HG02759 (cell line): ENCODE measurements at regions not wholly inside any gene's neighbourhood (a gene's known extent, or its start where the extent isn't known, plus 50 kb on each side); places are given as distances from the start of the nearest gene placed in this dataset.
"Not testable (repeated sequence)": the region's sequence is repeated elsewhere in the genome, so short reads cannot be mapped to it uniquely, and the experiment has no call there.

Experiments used
- ATAC-seq: cut with Tn5 transposase; IDR thresholded peaks from one replicate; pipeline ENCODE4 v1.9.1; 2021; ENCODE audit warnings: mild to moderate bottlenecking, moderate library complexity; ENCODE audit not compliant: unreplicated experiment

DNA sequence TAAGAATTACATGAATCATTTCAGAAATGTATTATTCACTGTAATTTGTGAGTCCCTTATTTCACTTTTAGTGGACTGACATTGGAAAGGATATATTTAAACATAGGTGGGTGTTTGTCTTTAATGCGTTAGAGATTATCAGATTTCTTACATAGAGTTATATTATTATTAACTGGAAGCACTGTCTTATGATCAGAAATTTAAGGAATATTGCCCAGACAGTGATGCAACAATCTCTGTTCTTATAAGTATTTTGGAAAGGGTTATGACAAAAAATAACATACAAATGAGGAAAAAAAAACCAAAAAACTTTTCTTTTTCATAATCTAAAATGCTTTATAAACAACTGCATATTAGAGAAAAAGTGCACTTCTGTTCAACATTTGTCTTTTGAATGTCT, 836.6 kb downstream of the SLC6A15 start:
- ATAC-seq: no peak

DNA sequence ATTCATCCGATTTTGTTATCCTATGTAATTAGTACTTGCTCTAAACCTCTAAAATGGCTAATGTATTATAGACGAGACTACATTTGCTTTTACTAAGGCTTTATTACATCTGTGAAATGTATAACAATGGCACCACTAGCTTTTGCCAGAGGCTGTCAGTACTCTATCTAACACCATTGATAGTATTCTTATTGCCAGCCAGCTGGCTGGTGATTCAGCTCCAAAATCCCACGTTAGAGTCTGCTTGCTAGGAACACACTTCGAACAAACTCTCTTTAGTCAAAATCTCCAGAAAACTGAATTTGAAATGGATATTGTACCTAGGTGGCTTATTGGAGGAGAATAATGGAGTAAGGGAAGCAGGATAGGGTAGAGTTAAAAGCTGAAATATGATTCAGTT, 839.2 kb downstream of the SLC6A15 start:
- ATAC-seq: no peak

DNA sequence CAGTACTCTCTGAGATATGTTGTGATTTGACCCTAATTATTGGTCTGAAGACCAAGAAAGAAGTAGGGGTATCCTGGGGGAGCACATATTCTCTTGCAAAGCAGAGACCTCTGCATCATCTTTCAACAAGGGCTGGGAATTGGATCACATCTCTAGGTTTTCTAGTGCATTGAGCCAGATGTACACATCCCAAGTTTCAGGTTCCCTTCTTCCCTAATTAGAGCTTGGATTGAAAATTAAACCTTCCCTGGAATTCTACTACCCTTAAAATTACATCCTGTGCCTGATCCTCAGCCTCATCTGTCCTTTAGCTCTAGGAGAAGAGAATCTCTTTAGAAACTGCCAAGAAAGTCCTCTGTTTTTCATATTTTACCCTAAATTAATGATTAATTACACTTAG, 839.6 kb downstream of the SLC6A15 start:
- ATAC-seq: no peak

DNA sequence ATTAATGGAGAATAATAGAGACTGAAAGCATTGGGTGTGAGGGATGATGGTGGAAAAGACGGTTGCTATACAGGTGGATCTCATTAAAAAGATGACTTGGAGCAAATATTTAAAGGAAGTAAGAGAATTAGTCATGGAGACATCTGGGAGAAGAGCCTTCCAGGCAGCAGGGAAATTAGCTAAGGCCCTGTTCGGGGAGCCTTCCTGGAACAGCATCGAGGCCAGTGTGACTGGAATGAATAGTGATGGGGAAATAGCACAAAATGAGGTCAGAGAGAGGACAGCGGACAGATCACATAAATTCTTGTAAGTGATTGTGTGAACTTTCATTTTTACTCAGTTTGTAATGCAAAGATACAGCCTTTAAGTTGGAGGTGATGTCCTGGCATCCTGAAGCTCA, 842.3 kb downstream of the SLC6A15 start:
- no peak for ATAC-seq

DNA sequence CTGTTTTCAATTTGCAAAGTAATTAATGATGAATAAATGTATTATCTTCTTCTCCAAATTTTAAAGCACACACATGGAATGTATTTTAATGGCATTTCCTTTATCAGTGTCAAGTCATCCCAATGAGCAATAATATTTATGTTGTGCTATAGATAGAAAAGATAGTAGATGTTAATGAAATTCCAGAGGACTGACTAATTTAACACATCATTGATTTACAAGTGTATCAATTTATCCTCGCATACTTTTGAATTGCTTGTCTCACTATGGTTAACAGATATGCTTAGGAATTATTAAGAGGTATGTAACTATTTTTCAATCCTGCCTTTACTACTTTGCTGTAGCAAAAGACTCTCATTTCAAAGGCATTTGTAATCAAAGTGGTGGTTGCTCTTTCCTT, 842.9 kb downstream of the SLC6A15 start:
- no peak for ATAC-seq

DNA sequence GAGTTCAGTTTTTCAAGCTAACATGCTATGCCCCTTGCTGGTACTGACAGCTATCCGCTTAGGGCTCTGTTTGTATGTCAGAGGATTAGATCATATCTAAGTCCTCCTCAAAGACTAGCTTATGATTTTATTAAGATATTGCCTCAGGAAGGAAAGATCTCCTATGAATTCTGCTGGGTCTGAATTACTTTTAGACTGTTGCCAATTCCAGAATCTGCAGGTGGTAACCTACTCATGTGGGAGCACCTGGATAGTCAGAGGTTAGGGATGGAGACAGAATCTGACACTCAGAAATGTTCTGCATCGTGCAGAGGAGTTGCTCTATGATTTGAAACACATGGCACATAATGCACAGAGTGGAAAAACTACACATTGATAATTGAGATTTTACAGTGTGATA, 843.4 kb downstream of the SLC6A15 start:
- no peak for ATAC-seq

DNA sequence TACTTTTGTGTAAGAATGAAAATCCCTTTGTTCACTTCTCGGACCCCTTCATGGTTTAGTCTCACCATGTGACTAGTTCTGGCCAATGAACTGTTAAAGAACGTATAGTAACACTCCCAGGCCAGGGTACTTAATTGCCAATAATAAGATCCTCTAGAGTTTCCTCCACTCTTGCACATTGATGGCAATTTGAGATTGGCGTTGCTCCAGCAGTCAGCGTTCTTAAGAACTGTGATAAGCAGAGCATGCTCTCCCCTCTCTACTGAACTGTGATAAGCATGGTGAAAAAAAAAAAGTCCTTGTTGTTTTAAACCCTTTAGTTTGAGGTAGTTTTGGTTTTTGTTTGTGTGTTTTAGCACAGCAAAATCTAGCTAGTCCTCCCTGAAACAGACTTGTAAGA, 854.5 kb downstream of the SLC6A15 start:
- no peak for ATAC-seq

DNA sequence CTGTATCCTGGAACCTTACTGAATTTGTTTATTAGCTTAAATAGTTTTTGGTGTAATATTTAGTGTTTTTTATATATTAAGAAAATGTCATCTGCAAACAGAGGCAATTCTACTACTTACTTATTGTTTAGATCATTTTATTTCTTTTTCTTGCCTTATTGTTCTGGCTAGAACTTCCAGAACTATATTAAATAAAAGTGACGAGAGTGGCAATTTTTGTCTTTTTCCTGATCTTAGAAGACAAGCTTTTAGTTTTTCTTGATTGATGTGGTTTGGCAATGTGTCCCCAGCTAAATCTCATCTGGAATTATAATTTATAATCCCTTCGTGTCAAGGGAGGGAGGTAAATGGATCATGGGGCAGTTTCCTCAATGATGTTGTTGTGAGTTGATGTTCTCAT, 857.8 kb downstream of the SLC6A15 start:
- no peak for ATAC-seq

DNA sequence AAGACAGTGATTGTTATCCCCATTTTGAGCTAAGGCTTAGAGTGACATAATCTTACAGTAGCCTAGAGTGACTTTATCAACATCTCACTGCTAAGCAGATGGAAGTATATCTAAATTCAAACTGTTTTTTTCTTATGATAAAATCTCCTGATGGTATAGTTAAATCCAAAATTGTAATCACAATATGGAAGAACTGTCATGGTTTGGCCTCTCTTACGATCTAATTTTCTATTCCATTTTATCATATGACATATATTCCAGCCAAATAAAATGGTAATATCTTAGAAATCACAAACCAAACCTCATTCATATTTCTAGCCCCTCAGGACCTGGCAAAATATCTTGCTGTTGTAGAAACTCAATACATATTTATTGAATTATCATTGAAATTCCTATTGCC, 864.7 kb downstream of the SLC6A15 start:
- ATAC-seq: no peak

DNA sequence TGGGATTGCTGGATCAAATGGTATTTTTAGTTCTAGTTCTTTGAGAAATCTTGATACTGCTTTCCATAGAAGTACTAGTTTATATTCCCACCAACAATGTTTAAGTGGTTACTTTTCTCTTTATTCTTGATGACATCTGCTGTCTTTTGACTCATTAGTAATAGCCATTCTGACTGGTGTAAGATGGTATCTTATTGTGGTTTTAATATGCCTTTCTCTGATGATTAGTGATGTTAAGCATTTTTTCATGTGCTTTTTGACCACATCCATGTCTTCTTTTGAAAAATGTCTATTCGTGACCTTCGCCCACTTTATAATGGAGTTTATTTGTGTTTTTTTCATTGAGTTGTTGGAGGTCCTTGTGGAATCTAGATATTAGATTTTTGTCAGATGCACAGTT, 865.7 kb downstream of the SLC6A15 start:
- no peak for ATAC-seq

DNA sequence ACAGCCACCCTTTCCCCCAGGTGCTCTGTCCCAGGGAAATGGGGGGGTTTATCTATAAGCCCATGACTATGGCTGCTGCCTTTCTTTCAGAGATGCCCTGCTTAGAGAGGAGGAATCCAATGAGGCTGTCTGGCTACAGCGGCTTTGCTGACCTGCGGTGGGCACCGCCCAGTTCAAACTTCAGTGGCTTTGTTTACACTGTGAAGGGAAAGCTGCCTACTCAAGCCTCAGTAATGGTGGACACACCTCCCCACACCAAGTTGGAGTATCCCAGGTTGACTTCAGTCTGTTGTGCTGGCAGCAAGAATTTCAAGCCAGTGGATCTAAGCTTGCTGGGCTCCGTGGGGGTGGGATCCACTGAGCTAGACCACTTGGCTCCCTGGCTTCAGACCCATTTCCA, 869.2 kb downstream of the SLC6A15 start:
- no peak for ATAC-seq

DNA sequence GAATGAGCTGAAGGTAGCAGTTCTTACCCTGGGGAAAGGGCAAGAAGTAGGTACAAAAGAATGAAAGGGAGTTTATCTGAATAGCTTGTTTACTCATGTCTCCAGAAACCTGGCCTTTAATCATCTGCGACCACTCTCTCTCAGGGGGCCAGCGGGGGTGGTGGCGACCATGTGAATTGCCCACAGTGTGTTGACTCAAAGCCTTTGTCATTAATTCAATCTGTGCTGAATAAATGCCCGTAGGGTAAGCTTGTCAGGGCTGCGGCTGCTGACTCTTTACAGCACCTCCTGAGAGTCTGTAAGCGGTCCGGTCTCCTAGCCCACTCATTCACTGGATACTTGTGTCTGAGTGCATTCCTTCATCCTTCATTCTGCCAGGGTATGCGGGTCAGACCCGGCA, 874.4 kb downstream of the SLC6A15 start:
- no peak for ATAC-seq

DNA sequence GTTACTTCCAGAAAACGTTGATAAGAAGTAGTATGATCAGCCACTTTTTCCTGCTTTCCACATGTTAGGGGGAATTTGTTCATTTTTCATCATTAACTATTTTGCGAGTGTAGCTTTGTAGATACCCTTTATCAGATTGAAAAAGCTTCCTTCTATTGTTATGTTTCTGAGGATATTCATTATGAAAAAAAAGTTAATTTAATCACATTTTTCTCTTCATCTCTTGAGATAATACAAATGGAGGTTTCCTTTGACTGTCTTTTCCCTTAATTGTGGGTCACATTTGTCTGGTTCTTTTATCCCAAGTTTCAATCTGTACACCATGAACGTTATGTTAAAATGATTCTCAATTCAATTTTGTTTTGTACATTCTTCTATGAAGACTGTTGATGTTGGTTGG, 875.7 kb downstream of the SLC6A15 start:
- no peak for ATAC-seq

DNA sequence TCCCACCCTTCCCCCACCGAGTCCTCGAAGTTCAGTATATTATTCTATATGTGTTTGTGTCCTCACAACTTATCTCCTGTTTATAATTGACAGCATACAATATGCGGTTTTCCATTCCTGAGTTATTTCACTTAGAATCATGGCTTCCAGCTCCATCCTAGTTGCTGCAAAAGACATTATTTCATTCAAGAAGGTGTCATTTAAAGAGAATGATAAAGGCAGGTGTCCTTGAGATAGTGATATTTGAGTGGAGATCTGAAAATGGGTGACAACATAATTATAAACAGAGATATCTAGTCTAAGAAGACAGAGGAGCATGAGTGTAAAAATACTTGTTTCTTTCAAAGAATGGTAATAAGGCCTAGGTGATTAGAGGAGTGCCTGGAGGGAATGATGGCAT, 876.8 kb downstream of the SLC6A15 start:
- no peak for ATAC-seq

DNA sequence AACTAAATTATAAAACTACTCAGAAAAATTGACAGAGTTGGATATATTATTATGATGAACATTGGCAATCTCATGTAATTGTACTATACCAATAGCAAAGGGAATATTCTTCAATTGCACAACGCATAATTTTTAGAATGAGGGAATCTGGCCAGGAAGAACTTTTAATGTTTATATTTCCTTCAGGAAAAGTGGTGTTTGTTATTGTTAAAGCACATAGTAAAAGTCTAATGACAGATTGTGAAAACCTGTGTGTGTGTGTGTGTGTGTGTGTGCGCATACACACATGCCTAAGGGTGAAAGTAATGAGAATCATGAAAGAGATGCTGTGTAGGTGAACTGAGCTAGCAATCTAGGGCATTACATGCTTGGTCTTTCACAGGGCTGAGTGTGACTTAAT, 877.7 kb downstream of the SLC6A15 start:
- no peak for ATAC-seq

DNA sequence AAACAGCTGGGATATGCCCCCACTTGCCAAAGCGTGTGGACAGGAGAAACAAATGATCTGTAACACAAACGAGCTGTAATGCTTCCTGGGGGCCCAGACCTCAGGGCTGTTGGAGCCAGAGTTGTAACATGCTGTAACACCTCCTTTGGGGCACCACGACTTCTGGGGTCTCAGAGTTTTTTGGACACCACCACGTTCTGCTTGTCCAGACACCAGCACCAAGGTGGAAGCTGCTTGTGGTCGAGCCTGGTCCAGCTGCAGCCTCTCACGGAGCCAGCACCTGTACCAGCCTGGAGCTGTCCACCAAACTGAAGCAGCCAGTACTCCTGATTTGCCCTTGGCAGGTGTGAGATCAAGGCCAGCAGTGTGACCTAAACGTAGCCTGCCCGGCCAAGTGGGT, 879.4 kb downstream of the SLC6A15 start:
- no peak for ATAC-seq

DNA sequence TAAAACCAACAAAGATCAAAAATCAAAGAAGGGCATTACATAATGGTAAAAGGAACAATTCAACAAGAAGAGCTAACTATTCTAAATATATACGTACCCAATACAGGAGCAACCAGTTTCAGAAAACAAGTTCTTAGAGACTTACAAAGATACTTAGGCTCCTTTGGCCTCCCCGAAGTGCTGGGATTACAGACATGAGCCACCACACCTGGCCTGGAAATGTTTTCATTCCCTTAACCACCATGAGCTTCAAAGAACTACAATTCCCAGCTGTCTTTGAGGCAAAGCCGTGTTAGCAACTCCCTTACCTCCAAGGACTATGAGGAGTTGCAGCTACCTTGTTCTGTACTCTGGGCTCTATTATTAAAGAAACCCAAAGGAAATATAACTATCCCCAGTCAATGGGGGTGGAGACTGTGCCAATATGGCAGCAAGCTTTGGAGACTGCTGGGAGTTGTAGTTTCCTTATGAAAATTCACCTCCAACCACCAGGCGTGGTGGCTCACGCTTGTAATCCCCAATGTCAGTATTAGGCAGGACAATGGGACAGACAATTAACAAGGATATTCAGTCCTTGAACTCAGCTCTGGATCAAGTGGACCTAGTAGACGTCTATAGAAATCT, 893.9 kb downstream of the SLC6A15 start:
- ATAC-seq: not testable (repeated sequence)

DNA sequence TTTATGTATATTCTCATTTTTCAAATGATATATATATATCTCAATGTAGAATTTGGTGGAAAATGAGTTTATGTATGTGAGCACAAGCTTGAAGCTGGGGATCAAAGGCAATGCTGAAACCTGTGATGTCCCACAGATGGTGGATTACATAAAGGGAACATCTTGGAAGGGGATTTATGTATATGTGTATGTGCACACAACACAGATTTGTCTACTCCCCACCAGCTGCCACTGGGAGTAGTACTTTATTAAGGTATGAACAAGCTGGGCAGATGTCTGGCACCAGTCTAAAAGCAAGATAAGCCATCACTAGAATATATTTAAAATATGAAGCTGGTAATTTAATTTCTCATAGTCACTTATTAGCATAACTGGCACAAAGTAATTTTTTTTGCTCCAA, 895.6 kb downstream of the SLC6A15 start:
- no peak for ATAC-seq

DNA sequence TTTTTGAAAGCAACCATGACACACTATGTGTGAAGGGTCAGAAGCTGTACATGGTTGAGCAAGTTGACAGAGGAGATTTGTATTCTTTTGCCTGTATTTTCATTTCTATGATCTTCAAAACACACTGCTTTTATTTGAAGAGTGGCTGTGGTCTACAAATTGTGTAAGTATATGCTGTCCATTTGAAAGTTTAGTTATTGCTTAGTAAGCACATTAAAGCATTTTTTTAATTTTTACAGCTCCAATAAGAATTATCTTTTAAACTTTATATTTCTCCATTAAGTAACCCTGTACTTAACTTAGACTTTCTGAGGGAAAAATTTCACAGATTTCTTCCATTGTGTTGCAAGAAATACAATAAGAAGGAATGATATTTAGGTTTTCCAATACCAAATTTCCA, 915.2 kb downstream of the SLC6A15 start:
- no peak for ATAC-seq

DNA sequence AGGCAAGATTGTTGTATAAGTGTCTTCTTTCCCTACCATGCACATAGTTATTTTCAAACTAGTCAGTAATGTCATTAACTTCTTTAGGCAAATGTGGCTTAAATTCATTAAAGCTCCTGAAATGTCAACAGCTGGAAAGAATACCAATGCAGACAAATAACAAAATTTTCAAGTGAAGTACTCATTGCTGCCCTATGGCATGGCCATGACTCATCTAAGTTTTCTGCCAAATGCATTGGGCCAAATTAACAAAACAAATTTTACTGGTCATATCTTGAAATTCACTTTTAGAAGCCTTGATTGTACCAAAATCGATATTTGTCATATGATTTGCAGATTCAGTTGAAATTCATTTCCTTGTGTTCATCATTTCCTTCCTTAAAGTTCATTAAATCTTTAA, 915.9 kb downstream of the SLC6A15 start:
- no peak for ATAC-seq

DNA sequence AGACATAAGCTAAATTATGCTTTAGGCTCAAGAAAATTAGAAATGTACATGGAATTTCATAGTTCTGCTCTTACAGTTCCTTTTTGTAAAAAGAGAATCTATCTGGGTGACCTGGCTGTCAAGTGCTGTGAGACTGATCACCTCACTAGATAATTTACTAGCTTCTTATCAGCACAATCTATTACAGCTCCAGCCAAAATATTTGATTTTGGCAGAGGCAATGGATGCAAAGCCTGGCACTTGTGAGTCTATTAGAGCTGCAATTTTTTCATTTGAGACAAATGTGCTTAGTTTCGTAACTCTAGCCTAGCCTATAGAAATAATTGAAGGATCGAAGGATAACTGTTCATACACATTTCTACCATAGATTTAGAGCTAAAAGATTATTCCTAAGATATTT, 927.5 kb downstream of the SLC6A15 start:
- ATAC-seq: no peak

DNA sequence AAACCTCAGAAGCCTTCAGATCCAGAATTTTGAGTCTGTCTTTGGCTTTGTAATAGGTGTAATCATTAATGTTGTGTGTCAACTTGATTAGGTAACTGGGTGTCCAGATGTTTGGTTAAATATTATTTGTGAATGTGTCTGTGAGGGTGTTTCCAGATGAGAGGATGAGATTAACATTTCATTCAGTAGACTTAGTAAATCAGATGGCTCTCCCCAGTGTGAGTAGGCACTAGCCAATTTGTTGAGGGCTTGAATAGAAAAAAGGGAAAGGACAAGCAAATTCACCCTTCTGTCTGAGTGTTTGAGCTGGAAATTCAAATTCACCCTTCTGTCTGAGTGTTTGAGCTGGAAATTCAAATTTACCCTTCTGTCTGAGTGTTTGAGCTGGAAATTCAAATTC, 932.2 kb downstream of the SLC6A15 start:
- no peak for ATAC-seq

DNA sequence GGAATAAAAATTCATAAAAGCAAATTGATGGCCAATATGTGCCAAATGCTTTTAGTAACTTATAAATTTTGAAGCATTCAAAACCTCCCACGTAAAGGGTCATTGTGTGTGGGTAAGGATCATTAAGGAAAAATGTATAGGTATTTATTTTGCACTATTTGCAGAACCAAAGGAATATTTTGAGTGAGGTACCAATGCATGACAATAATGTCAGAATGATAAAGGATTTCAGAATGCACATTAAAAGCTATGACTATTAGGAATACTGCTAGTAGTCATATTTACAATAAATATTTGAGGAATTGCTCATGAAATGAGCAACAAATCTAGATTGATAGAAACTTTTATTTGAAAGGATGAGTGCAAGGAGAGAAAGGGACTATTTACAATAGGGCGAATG, 932.8 kb downstream of the SLC6A15 start:
- ATAC-seq: no peak

DNA sequence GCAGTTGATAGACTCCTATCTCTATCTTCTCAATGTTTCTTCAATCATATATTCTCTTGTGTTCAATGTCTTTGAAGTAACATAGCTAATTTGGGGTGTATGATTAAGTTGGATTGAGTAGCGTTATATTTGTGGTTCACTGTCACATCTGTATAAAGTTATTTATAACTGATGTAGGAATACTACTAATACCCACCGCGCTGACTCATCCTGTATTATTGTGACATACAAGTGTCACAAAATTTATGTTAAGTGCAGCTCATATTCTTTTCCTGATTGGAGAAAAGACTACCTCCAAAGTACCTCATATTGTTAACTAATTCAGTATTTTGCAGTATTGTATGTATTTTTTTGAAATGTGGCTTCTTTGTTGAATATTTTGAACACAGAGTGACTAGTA, 940.8 kb downstream of the SLC6A15 start:
- ATAC-seq: no peak
